GM19372 (cell line): ENCODE measurements at regions not wholly inside any gene's neighbourhood (a gene's known extent, or its start where the extent isn't known, plus 50 kb on each side); places are given as distances from the start of the nearest gene placed in this dataset.
"Not testable (repeated sequence)": the region's sequence is repeated elsewhere in the genome, so short reads cannot be mapped to it uniquely, and the experiment has no call there.

ENCODE experiments used
- ATAC-seq: cut with Tn5 transposase; IDR thresholded peaks from one replicate; pipeline ENCODE4 v1.9.1; 2021; ENCODE audit warnings: mild to moderate bottlenecking, low read depth, moderate library complexity; ENCODE audit not compliant: unreplicated experiment

DNA sequence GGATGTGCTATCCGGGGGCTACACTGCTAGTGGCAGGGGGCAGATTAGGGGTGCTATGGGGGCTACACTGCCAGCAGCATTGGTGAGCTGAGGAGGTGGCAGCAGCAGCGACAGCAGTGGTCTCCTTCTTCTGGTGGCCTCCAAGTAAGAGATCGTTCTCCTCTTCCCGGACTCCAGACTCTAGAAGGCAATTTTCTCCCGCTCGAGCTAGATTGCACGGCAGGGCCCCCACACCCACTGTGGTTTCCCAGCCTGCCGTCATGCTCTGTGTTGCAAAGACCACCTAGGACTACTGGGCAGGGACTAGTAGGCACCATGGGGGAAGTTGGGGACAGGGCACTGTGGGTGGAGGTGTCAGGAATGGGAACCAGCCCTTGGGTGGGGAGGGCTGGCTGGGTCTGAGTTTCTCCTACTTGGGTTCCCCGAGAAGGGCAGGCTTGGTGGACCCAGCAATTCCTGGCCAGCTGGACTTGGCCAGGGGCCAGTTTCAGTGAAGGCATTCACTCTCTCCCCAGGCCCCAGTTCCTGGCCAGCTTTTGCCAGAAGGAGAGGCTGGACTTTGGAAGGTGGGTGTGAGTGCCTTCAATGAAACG is 203.4 kb upstream of the WSB1 start:
- not testable (repeated sequence) for ATAC-seq

DNA sequence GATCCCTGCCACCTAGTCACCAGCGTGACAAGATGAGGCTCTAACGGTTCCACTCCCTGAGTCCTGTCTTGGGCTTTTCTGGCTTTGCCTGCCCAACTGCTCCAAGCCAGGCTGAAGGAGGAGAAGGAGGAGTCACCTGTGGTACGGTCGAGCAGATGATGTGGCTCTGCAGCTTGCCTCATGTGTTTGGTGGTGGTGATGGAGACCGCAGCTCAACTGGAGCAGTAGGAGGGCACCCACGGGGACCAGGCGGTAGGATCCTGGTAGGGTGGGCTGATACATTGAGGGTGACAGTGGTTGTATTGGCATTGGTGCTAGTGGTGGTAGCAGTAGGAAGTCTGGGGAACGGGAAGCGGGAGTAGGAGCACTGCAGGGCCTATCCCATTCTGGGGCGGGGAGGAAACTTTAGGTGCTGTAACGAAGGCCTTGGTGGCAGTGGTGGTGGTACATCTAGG is 202.8 kb upstream of the WSB1 start:
- no peak for ATAC-seq

DNA sequence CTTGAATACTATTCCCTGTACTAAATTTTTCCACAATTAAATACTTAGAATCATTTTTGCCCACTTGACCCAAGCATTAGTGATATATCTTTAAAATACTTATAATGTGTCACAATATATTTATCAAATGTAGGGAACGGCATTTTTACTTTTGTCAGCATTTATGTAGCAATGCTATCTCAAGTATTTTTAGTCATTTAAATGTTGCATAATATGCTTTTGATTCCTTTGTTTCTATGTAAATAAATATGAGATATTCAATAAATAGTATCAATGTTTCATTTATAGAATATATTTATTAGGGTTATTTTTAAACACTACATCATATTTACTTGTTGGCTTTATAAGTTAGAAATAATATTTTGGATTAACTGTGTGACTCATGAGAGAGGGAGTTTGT is 199.7 kb upstream of the WSB1 start:
- not testable (repeated sequence) for ATAC-seq

DNA sequence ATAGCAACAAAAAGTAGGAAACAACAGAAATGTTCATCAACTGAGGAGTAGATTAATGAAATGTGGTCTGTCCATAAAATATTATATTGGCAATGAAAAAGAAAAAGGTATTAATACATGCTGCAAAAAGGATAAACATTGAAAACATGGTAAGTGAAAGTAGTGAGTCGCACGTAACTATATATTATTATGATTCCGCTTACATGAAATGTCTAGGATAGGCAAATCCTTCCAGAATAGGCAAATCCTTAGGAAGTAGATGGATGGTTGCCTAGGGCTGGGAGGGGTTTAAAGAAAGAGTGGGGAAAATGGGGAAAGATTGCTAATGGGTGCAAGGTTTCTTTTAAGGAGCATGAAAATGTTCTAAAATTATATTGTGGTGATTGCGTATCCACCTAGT is 198.1 kb upstream of the WSB1 start:
- ATAC-seq = not testable (repeated sequence)

DNA sequence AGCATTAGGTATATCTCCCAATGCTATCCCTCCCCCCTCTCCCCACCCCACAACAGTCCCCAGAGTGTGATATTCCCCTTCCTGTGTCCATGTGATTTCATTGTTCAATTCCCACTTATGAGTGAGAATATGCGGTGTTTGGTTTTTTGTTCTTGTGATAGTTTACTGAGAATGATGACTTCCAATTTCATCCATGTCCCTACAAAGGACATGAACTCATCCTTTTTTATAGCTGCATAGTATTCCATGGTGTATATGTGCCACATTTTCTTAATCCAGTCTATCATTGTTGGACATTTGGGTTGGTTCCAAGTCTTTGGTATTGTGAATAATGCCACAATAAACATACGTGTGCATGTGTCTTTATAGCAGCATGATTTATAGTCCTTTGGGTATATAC is 194.6 kb upstream of the WSB1 start:
- ATAC-seq = not testable (repeated sequence)

DNA sequence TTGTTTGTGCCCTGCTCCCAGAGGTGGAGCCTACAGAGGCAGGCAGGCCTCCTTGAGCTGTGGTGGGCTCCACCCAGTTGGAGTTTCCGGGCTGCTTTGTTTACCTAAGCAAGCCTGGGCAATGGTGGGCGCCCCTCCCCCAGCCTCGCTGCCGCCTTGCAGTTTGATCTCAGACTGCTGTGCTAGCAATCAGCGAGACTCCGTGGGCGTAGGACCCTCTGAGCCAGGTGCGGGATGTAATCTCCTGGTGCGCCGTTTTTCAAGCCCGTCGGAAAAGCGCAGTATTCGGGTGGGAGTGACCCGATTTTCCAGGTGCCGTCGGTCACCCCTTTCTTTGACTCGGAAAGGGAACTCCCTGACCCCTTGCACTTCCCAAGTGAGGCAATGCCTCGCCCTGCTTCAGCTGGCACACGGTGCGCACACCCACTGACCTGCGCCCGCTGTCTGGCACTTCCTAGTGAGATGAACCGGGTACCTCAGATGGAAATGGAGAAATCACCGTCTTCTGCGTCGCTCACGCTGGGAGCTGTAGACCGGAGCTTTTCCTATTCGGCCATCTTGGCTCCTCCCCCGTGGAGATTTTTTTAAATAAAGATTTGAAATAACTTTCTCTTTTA is 189.2 kb upstream of the WSB1 start:
- not testable (repeated sequence) for ATAC-seq

DNA sequence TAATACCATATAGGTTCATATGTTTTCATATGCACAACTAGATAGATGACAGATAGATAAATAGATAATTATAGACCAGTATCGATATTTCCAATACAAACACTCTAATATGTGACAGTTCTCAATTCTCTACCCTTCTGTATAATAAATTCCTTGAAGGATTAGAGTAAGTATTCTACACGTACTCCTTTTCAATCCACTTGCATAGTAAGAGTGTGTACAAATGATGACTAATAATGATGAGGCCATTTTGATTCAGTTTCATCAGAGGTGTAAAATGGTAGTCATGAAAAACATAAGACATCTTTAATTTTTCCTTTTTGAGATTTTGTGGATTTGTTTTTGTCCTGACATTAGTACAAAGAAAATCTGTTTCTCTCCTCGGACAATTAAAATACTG is 188.3 kb upstream of the WSB1 start:
- ATAC-seq = no peak

DNA sequence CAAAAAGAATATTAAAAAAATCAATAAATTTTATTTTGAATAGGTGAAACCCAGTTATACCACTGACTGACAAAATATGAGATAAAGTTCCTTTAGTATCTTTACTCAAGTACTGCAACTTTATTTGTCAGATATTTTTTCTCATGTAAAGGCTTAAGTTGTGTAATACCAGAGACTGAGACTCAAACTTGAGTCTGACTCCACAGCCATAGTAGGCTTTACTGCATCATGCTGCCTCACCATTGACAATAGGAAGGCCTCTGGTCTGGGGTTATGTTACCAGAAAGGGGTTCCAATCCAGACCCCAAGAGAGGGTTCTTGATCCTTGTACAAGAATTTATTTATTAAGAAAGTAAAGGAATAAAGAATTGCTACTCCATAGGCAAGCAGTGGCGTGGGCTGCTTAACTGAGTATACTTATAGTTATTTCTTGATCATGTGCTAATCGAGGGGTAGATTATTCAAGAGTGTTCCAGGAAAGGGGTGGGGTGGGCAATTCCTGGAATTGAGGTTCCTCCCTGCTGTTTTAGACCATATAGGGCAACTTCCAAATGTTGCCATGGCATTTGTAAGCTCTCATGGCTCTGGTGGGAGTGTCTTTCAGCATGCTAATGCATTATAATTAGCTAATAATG is 187.4 kb upstream of the WSB1 start:
- ATAC-seq = no peak

DNA sequence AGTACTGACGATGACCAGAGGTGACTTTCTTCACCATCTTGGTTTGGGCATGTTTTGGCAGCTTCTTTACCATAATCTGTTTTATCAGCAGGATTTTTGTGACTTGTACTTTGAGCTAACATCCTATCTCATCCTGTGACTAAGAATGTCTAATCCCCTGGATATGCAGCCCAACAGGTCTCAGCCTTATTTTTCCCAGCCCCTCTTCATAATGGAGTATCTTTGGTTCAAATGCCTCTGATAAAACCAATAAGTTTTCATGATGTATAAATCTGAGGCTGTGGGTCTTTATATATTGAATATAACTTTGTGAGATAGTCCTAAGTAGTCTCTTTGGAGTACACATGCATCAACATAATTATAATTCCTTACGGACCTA is 186.9 kb upstream of the WSB1 start:
- no peak for ATAC-seq

DNA sequence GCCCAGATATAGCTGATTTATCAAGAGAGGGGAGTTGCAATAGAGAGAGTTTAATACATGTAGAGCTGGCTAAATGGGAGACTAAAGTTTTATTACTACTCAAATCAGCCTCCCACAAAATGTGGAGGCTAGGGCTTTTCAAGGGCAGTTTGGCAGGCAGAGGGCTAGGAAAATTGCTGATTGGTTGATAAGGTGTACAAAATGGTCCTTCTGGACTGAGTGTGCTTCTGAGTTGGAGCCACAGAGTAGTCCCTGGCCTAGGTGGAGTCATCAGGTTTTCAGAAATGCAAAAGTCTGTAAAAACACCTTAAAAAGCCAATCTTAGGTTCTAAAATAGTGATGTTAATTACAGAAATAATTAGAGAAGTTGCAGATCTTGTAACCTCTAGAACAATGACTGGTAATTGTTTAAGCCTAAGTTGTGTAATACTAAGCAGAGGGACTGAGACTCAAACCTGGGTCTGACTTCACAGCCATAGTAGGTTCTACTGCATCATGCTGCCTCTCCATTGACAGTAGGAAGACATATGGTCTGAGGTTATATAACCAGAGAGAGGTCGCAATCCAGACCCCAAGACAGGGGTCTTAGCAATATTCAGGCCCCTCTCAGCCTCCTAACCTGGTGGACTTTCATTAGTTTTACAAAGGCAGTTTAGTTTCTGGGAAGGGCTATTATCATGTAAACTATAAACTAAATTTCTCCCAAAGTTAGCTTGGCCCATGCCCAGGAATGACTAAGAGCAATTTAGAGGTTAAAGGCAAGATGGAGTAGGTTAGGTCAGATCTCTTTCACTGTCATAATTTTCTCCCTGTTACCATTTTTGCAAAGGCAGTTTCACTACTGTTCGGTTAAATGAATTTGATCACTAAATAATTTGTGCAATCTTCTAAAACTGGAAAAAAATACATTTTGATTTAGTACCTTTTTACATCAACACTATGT is 186.3 kb upstream of the WSB1 start:
- ATAC-seq = not testable (repeated sequence)

DNA sequence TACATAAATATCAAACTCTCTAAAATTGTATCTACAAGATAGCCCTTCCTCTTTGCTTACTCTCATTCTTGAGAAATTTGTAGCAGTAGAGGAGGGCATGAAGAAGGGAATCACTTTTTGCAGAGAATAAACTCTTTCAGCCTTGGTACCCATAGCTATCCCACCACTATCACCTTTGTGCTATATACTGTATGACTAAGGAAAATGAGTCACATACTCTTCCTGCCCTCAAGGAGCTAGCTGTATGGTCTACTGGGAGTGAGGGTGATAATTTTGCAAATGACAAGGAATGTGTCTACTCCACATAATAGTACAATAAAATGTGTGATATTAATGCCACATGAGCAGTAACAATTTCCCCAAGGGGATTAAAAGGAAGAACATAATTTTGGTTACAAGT is 184.6 kb upstream of the WSB1 start:
- ATAC-seq = no peak

DNA sequence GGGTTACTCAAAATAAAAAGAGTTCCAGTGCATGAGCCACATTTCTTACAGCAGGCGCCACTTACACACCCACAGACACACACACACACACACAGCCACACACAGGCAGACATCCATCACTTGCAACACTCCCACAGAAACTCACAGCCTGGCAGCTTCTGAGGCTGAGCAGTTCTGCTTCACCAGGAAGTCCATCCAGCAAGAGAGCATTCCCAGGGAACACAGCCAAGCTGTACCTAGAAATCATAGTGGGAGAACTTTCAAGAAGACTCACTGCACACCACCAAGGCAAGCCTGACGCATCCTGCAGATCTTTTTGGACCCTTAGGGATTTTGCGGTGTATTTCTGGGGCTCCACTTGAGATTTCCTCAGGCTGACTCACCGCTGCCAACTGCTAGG is 140.9 kb upstream of the WSB1 start:
- no peak for ATAC-seq

DNA sequence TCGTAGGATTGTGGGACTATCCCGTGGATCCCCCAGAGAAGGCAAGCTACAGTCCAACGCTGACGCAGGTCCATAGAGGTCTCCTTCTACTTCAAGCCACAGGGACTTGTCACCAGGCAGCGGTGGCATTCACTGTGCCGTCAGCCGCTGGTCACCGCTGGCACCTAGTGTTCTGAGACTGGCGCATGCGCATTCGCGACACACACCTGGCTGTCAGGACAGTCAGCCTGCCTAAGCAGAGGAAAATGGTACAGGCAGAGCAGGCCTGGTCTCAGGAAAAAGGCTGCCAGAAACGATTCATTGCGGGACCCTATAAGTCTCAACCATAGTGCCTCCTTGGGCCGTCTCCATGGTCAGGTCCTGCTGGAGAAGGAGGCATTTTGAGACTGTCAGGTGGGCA is 138.0 kb upstream of the WSB1 start:
- ATAC-seq = no peak

DNA sequence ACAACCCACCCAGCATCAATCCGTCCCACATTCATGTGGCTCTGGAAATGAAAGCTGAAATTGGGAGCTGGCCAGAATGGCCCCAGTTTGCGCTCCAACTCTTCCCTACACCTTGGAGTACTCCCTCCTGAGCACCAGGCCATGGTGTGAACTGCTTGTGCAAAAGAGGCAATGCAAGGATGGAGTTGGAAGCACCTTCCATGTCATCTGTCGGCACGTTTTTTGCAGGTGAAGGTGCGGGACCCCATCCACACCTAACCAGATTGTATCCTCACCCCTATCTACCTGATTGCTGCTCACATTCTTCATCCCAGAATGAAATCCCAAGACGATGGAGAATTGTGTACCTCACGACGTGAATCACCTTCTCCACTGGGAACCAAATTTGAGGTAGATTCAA is 136.6 kb upstream of the WSB1 start:
- ATAC-seq = no peak

DNA sequence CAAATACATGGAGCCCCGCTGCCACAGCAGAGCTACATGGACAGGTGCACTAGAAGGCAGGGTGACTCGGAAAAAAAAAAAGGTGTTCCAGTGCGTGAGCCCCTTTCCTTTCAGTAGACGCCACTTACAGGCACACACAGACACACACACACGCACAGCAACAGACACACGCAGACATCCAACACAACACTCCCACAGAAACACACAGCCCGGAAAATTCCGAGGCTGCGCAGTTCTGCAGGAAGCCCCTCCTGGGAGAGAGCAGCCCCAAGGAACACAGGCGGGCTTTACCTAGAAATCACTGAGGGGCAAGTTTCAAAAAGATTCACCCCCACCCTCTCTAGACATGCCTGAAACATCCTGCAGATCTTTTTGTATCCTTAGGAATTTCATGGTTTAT is 136.0 kb upstream of the WSB1 start:
- ATAC-seq = no peak

DNA sequence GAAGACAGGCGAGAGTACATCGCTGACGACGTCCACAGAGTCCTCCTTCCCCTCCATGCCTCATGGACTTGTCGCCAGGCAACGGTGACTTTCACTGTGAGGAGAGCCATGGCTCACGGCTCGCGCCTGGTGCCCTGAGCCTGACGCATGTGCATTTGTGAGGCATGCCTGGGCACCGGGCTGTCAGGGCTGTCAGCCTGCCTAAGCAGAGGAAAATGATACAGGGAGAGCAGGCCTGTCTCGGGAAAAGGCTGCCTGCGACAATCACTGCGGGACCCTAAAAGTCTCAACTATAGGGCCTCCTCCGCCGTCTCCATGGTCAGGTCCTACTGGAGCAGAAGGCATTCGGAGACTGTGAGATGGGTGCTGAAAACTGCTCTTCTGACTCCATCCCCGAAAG is 135.5 kb upstream of the WSB1 start:
- no peak for ATAC-seq

DNA sequence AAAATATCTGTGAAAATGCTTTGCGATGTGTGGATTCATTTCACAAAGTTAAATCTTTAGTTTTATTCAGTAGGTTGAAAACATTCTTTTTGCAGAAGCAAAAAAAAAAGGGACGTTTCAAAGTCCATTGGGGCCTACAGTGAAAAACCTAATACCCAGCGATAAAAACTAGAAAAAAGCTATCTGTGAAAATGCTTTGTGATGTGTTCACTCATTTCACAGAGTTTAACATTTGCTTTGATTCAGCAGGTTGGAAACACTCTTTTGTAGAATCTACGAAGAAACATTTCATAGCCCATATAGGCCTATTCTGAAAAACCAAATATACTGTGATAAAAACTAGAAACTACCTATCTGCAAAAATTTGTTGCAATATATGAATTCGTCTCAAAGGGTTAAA is 113.6 kb upstream of the WSB1 start:
- ATAC-seq = no peak

DNA sequence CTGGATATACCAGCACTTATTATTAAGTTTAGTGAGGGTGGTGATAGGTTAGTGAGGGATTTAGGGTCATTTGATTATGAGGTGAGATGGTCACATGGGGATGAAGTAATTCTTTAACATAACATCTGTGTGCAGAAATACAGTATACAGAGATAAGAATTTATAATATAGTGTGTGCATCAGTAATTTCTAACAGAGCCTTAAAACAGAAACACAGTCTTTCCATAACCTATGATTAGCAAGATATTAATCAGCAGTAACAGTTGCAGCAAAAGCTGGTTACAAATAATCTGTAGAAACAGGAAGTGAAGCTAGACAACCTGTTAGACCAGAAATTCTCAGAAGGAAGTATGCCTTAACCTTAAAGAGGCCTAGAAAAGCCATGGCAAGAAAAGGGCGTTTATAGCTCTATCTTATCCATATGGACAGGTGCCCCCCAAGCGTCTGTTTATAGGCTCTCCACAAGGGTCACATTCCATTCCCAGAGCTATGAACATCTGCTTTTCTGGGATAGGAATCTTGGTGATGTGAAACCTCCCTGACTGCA is 112.5 kb upstream of the WSB1 start:
- not testable (repeated sequence) for ATAC-seq

DNA sequence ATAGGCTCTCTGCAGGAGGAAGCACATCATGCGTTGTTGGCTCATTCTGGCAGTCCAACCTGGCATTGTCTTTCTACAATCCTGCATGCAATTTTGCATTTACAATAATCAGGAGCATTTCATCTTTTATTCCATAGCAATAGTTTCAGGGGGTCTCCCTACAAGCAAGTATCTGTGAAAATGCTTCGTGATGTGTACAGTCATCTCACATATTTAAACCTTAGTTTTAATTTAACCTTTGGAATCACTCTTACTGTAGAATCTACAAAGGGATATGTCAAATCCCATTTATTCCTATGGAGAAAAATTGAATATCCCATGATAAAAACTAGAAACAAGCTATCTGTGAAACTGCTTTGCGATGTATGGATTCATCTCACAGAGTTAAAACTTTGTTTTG is 112.0 kb upstream of the WSB1 start:
- ATAC-seq = no peak

DNA sequence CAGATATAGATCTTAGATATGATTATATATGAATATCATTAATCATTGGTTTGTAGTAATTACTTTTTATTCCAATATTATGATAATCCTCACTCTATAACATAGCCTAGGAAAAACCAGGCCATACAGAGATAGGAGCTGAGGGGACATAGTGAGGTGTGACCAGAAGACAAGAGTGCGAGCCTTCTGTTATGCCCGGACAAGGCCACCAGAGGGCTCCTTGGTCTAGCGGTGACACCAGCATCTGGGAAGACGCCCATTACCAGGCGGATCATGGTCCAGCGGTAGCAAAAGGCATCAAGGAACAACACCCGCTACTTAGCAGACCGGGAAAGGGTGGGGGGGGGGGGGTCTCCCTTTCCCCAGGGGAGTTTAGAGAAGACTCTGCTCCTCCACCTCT is 96.4 kb upstream of the WSB1 start:
- not testable (repeated sequence) for ATAC-seq

DNA sequence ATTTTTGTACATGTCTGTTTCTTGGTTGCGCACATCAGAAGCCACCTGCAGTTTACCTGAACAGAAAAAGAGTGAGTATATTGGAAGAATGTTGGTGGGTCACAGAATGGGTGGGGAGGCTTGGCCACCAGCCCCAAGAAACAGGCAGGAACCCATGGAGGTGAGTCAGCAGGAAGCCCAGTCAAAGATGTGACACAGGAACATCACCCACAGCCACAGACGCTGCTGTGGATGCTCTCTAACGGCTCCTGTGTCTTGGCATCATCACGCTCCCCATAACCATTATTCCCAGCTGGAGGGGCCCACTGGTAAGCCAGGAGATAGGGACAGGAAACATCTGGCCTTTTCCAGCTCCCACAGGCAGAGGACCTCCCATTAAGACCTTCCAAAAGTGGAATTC is 94.0 kb upstream of the WSB1 start:
- no peak for ATAC-seq
